ENCODE measurements at regions not wholly inside any gene's neighbourhood (a gene's known extent, or its start where the extent isn't known, plus 50 kb on each side); places are given as distances from the start of the nearest gene placed in this dataset.

GRCh38 chr9:88673886-88674285, 138.9 kb downstream of the NXNL2 start:
- TF ChIP-seq CTCF (IDR thresholded peaks at IDR 0.05; ENCODE audit: low read length) (no peak), EZH2phosphoT487 (IDR thresholded peaks at IDR 0.05; ENCODE audit: low read length) (no peak), EZH2 (optimal IDR thresholded peaks at IDR 0.05; ENCODE audit: low read depth, low read length) (no peak)
